H9 (cell line): ENCODE measurements at regions not wholly inside any gene's neighbourhood (a gene's known extent, or its start where the extent isn't known, plus 50 kb on each side); places are given as distances from the start of the nearest gene placed in this dataset.
A peak's percentile ranks its signal among the peaks of the same experiment; 100 is the strongest.

Experiments
- DNase-seq: peaks from one replicate; pipeline ENCODE4 v3.0.0-alpha.2; 2017
- H2AFZ ChIP-seq: one replicate; pipeline ENCODE4 v1.6.1; 2013; ENCODE audit warnings: mild to moderate bottlenecking, low read length, control low read depth, moderate library complexity
- H2AK5ac ChIP-seq: 2 replicates; pipeline ENCODE4 v1.6.1; 2013; ENCODE audit warnings: low read length, control low read depth, mixed read lengths; ENCODE audit not compliant: insufficient read length
- H2BK120ac ChIP-seq: one replicate; pipeline ENCODE4 v1.6.1; 2013; ENCODE audit warnings: low read depth, mild to moderate bottlenecking, low read length, control low read depth, inconsistent platforms; ENCODE audit not compliant: poor library complexity, severe bottlenecking
- H2BK12ac ChIP-seq: 2 replicates; pipeline ENCODE4 v1.6.1; 2013; ENCODE audit warnings: low read length, control low read depth, mixed read lengths, low read depth; ENCODE audit not compliant: insufficient read length
- H2BK15ac ChIP-seq: 2 replicates; pipeline ENCODE4 v1.6.1; 2013; ENCODE audit warnings: low read depth, low read length, control low read depth
- H2BK20ac ChIP-seq: one replicate; pipeline ENCODE4 v1.6.1; 2013; ENCODE audit warnings: low read depth, mild to moderate bottlenecking, low read length, control low read depth, inconsistent platforms; ENCODE audit not compliant: poor library complexity, severe bottlenecking
- H2BK5ac ChIP-seq: 2 replicates; pipeline ENCODE4 v1.6.1; 2013; ENCODE audit warnings: low read length, control low read depth, mixed read lengths; ENCODE audit not compliant: insufficient read length
- H3K14ac ChIP-seq: 2 replicates; pipeline ENCODE4 v1.6.1; 2013; ENCODE audit warnings: low read length, control low read depth; ENCODE audit not compliant: insufficient read depth
- H3K18ac ChIP-seq: 2 replicates; pipeline ENCODE4 v1.6.1; 2013; ENCODE audit warnings: low read depth, mild to moderate bottlenecking, mixed read lengths, low read length, control low read depth; ENCODE audit not compliant: insufficient read length
- H3K23ac ChIP-seq: 2 replicates; pipeline ENCODE4 v1.6.1; 2013; ENCODE audit warnings: low read length, control low read depth, mixed read lengths, low read depth; ENCODE audit not compliant: insufficient read length
- H3K23me2 ChIP-seq: 2 replicates; pipeline ENCODE4 v1.6.1; 2013; ENCODE audit warnings: low read depth, mild to moderate bottlenecking, mixed read lengths, low read length, control low read depth; ENCODE audit not compliant: insufficient read length, poor library complexity, severe bottlenecking
- H3K27ac ChIP-seq: 2 replicates; pipeline ENCODE4 v1.5.1; 2013; ENCODE audit warnings: low read length, control low read depth, mixed read lengths, low read depth; ENCODE audit not compliant: insufficient read length
- H3K27me3 ChIP-seq: 2 replicates; pipeline ENCODE4 v1.6.1; 2013; ENCODE audit warnings: low read length, control low read depth, inconsistent platforms; ENCODE audit not compliant: insufficient read depth
- H3K4ac ChIP-seq: 2 replicates; pipeline ENCODE4 v1.6.1; 2013; ENCODE audit warnings: low read depth, mild to moderate bottlenecking, control low read depth, inconsistent platforms, low read length, moderate library complexity
- H3K4me1 ChIP-seq: 2 replicates; pipeline ENCODE4 v1.6.1; 2013; ENCODE audit warnings: low read length, control low read depth, inconsistent platforms; ENCODE audit not compliant: insufficient read depth
- H3K4me2 ChIP-seq: 2 replicates; pipeline ENCODE4 v1.6.1; 2013; ENCODE audit warnings: low read length, control low read depth, mixed read lengths; ENCODE audit not compliant: insufficient read length, insufficient read depth
- H3K56ac ChIP-seq: 2 replicates; pipeline ENCODE4 v1.6.1; 2013; ENCODE audit warnings: low read depth, mild to moderate bottlenecking, mixed read lengths, low read length, control low read depth; ENCODE audit not compliant: insufficient read length
- H3K79me1 ChIP-seq: 2 replicates; pipeline ENCODE4 v1.6.1; 2013; ENCODE audit warnings: low read depth, mild to moderate bottlenecking, moderate library complexity, low read length, control low read depth, inconsistent platforms; ENCODE audit not compliant: insufficient read depth, poor library complexity, severe bottlenecking
- H3K79me2 ChIP-seq: 2 replicates; pipeline ENCODE4 v1.6.1; 2013; ENCODE audit warnings: low read length, control low read depth, inconsistent platforms; ENCODE audit not compliant: insufficient read depth
- H3K9ac ChIP-seq: 2 replicates; pipeline ENCODE4 v1.6.1; 2013; ENCODE audit warnings: low read length, control low read depth, mixed read lengths; ENCODE audit not compliant: insufficient read length; ENCODE audit errors: extremely low read depth
- H3K9me3 ChIP-seq: one replicate; pipeline ENCODE4 v1.6.1; 2013; ENCODE audit warnings: low read depth, low read length, inconsistent platforms; ENCODE audit not compliant: control insufficient read depth
- H3T11ph ChIP-seq: one replicate; pipeline ENCODE4 v1.6.1; 2013; ENCODE audit warnings: mild to moderate bottlenecking, low read length, control low read depth, inconsistent platforms
- H4K20me1 ChIP-seq: one replicate; pipeline ENCODE4 v1.6.1; 2013; ENCODE audit not compliant: control insufficient read depth, insufficient read length, insufficient read depth
- H4K5ac ChIP-seq: 2 replicates; pipeline ENCODE4 v1.6.1; 2013; ENCODE audit warnings: low read depth, mild to moderate bottlenecking, mixed read lengths, low read length, control low read depth; ENCODE audit not compliant: insufficient read length
- H4K8ac ChIP-seq: replicated peaks from 2 replicates; pipeline ENCODE4 v1.6.1; 2013; ENCODE audit warnings: low read length, control low read depth, mixed read lengths, low read depth; ENCODE audit not compliant: insufficient read length
- H4K91ac ChIP-seq: 2 replicates; pipeline ENCODE4 v1.6.1; 2013; ENCODE audit warnings: low read depth, mild to moderate bottlenecking, moderate library complexity, mixed read lengths, low read length, control low read depth; ENCODE audit not compliant: insufficient read length
- H3K27ac Mint-ChIP-seq, 3 experiments: 2 replicates in 2 of 3; 3 replicates in 1 of 3; pipeline ENCODE4 v1.8.0; 2020 to 2021; ENCODE audit warnings: mixed read lengths in 3 of 3, mild to moderate bottlenecking in 1 of 3, moderate library complexity in 1 of 3
- H3K27me3 Mint-ChIP-seq: 2 replicates; pipeline ENCODE4 v1.8.0; 2021; ENCODE audit warnings: low read depth, mild to moderate bottlenecking, moderate library complexity, mixed read lengths
- H3K36me3 Mint-ChIP-seq, 3 experiments: 2 replicates in 2 of 3; 3 replicates in 1 of 3; pipeline ENCODE4 v1.8.0; 2020 to 2021; ENCODE audit warnings: low read depth in 3 of 3, mixed read lengths in 3 of 3; ENCODE audit not compliant: insufficient read depth in 1 of 3
- H3K4me1 Mint-ChIP-seq, 2 experiments: 2 replicates each; pipeline ENCODE4 v1.8.0; 2020; ENCODE audit warnings: mixed read lengths in 2 of 2
- H3K4me3 Mint-ChIP-seq, 2 experiments: 2 replicates in 1 of 2; 3 replicates in 1 of 2; pipeline ENCODE4 v1.8.0; 2020 to 2021; ENCODE audit warnings: mild to moderate bottlenecking in 2 of 2, mixed read lengths in 2 of 2, moderate library complexity in 1 of 2
- H3K9me3 Mint-ChIP-seq, 2 experiments: 2 replicates in 1 of 2; 3 replicates in 1 of 2; pipeline ENCODE4 v1.8.0; 2020; ENCODE audit warnings: mild to moderate bottlenecking in 2 of 2, mixed read lengths in 2 of 2, moderate library complexity in 1 of 2
- WGBS: extraction: QIAGEN DNeasy Blood & Tissue Kit; methylation state at CpG from one replicate; pipeline ENCODE4 v1.1.7; 2013; ENCODE audit warnings: missing lambda C conversion rate, low lambda C conversion rate, mixed read lengths; ENCODE audit not compliant: insufficient read length; ENCODE audit errors: extremely low coverage; 5-methylcytosine and 5-hydroxymethylcytosine counted together
- TF ChIP-seq, protein P1 (sequence below): fragments of 200-600 bp; sonication (generic); conservative IDR thresholded peaks from 3 replicates; pipeline ENCODE4 v1.8.0; 2021; ENCODE audit warnings: antibody characterized with exemption, mild to moderate bottlenecking

DNA sequence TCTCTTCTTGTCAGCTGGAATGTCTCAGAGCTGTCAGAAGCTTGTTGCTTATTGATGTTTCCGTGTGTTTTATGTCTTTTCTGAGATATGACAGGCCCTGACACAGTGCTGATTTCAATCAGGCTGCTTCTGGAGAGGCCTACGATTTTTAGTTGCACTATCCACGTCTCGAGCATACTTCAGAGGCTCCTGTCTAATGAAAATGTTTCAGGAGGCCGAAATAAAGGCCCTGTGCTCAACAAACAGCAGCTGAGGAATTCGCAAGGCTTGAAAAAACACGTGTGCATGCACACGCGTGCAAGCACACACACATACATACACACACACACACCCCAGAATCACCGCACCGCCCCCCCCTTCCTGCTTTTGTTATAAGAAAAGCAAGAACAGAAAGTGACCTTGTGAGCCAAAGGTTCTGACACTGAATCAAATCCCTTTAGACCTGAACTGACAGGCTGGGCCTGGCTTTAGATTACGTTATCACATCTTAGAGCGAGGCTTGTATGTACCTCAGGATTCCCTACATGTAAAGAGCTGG is 296.6 kb downstream of the NR2F2 start:
- Histone ChIP-seq H3K4ac (no peak overlapping the region), H3K9me3 (no peaks in the 10 kb centered on the region), H3K23me2 (no peaks in the 10 kb centered on the region), H2BK15ac (no peak overlapping the region), H2BK12ac (no peak overlapping the region), H3K18ac (no peak overlapping the region), H2BK20ac (no peak overlapping the region), H2AFZ (no peak overlapping the region), H3T11ph (no peak overlapping the region), H3K27ac (no peak overlapping the region), H4K8ac (no peak overlapping the region), H3K79me1 (no peaks in the 10 kb centered on the region), H3K23ac (no peak overlapping the region), H3K4me1 (no peaks in the 10 kb centered on the region), H2BK5ac (no peak overlapping the region), H4K5ac (no peak overlapping the region), H3K27me3 (no peaks in the 10 kb centered on the region), H3K14ac (no peak overlapping the region), H2AK5ac (no peak overlapping the region), H3K79me2 (no peaks in the 10 kb centered on the region), H3K9ac (no peak overlapping the region), H3K4me2 (no peak overlapping the region), H3K56ac (no peak overlapping the region), H2BK120ac (no peak overlapping the region), H4K20me1 (no peaks in the 10 kb centered on the region), H4K91ac (no peak overlapping the region)
- no peaks in the 10 kb centered on the region for H3K27me3 Mint-ChIP-seq
- no peaks in the 10 kb centered on the region for H3K9me3 Mint-ChIP-seq
- no peak for DNase-seq
- no peaks in the 10 kb centered on the region for H3K4me1 Mint-ChIP-seq
- no peaks in the 10 kb centered on the region for H3K36me3 Mint-ChIP-seq
- H3K27ac Mint-ChIP-seq: 0 out of 7 replicates have a peak overlapping the region, but pooled peaks of 1 of the 3 experiments have one; percentile 38
- TF ChIP-seq, protein P1, sequence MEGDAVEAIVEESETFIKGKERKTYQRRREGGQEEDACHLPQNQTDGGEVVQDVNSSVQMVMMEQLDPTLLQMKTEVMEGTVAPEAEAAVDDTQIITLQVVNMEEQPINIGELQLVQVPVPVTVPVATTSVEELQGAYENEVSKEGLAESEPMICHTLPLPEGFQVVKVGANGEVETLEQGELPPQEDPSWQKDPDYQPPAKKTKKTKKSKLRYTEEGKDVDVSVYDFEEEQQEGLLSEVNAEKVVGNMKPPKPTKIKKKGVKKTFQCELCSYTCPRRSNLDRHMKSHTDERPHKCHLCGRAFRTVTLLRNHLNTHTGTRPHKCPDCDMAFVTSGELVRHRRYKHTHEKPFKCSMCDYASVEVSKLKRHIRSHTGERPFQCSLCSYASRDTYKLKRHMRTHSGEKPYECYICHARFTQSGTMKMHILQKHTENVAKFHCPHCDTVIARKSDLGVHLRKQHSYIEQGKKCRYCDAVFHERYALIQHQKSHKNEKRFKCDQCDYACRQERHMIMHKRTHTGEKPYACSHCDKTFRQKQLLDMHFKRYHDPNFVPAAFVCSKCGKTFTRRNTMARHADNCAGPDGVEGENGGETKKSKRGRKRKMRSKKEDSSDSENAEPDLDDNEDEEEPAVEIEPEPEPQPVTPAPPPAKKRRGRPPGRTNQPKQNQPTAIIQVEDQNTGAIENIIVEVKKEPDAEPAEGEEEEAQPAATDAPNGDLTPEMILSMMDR: no peak
- WGBS: no CpG with 5 or more reads among the region's 13 CpGs
- H3K4me3 Mint-ChIP-seq: no peak overlapping the region
